Smooth muscle cell (in vitro differentiated cells): ENCODE measurements at regions not wholly inside any gene's neighbourhood (a gene's known extent, or its start where the extent isn't known, plus 50 kb on each side); places are given as distances from the start of the nearest gene placed in this dataset.

Experiments used
- DNase-seq: peaks from one replicate; lab custom pipeline; 2025; ENCODE audit not compliant: unreplicated experiment; lab: John Stamatoyannopoulos, UW
- H2AFZ ChIP-seq: fragments of 200-600 bp; sonication (generic); 2 replicates; pipeline ENCODE4 v1.6.0; 2016; ENCODE audit warnings: antibody characterized with exemption, low read depth, mild to moderate bottlenecking
- H3F3A ChIP-seq: fragments of 200-600 bp; sonication (generic); 2 replicates; pipeline ENCODE4 v1.6.0; 2017; ENCODE audit warnings: antibody characterized with exemption, low read depth
- H3K27ac ChIP-seq: fragments of 200-600 bp; sonication (generic); 2 replicates; pipeline ENCODE4 v1.5.1; 2016; ENCODE audit warnings: low read depth, mild to moderate bottlenecking
- H3K27me3 ChIP-seq: fragments of 200-600 bp; sonication (generic); 2 replicates; pipeline ENCODE4 v1.6.1; 2016; ENCODE audit warnings: low read depth, mild to moderate bottlenecking
- H3K36me3 ChIP-seq: fragments of 200-600 bp; sonication (generic); 2 replicates; pipeline ENCODE4 v1.5.1; 2016; ENCODE audit warnings: low read depth
- H3K4me1 ChIP-seq: fragments of 200-600 bp; sonication (generic); 2 replicates; pipeline ENCODE4 v1.5.1; 2016; ENCODE audit warnings: low read depth
- H3K4me2 ChIP-seq: fragments of 200-600 bp; sonication (generic); 2 replicates; pipeline ENCODE4 v1.6.0; 2016; ENCODE audit warnings: mild to moderate bottlenecking
- H3K4me3 ChIP-seq: fragments of 200-600 bp; sonication (generic); 2 replicates; pipeline ENCODE4 v1.5.1; 2016; ENCODE audit warnings: mild to moderate bottlenecking
- H3K79me2 ChIP-seq: fragments of 200-600 bp; sonication (generic); 2 replicates; pipeline ENCODE4 v1.6.0; 2016; ENCODE audit warnings: low read depth, mild to moderate bottlenecking
- H3K9ac ChIP-seq: fragments of 200-600 bp; sonication (generic); 2 replicates; pipeline ENCODE4 v1.6.0; 2016; ENCODE audit warnings: low read depth
- H3K9me3 ChIP-seq: fragments of 200-600 bp; sonication (generic); replicated peaks from 2 replicates; pipeline ENCODE4 v1.5.1; 2016; ENCODE audit warnings: low read depth
- H4K20me1 ChIP-seq: fragments of 200-600 bp; sonication (generic); 2 replicates; pipeline ENCODE4 v1.6.0; 2016; ENCODE audit warnings: low read depth
- WGBS: methylation state at CpG from one replicate; pipeline ENCODE4 v1.1.7; 2016; ENCODE audit warnings: low lambda C conversion rate; 5-methylcytosine and 5-hydroxymethylcytosine counted together
- TF ChIP-seq, protein P1 (sequence below): fragments of 200-600 bp; sonication (generic); IDR thresholded peaks from 2 replicates; pipeline ENCODE4 v1.5.1; 2017; ENCODE audit warnings: borderline replicate concordance, mild to moderate bottlenecking, antibody characterized with exemption; ENCODE audit not compliant: insufficient read depth, poor library complexity, severe bottlenecking

DNA sequence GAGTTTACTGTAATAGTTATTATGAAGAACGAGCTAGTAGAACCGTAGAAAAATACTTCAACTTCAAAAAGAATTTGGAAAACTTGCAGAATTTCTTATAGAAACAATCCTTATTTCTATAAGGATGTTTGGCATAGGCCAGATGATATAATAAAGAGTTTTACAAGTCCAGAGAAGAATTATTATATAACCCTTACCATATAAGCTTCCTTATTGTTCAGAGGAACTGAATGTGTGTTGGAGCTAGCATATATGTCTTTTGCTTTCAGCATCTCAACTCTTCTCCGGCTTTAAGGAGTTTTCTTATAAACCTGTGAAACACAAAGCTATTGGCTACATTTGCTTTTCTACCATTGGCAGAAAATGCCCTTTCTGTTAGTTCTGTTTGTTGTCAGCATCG, 178.0 kb upstream of the E2F7 start:
- TF ChIP-seq, protein P1, sequence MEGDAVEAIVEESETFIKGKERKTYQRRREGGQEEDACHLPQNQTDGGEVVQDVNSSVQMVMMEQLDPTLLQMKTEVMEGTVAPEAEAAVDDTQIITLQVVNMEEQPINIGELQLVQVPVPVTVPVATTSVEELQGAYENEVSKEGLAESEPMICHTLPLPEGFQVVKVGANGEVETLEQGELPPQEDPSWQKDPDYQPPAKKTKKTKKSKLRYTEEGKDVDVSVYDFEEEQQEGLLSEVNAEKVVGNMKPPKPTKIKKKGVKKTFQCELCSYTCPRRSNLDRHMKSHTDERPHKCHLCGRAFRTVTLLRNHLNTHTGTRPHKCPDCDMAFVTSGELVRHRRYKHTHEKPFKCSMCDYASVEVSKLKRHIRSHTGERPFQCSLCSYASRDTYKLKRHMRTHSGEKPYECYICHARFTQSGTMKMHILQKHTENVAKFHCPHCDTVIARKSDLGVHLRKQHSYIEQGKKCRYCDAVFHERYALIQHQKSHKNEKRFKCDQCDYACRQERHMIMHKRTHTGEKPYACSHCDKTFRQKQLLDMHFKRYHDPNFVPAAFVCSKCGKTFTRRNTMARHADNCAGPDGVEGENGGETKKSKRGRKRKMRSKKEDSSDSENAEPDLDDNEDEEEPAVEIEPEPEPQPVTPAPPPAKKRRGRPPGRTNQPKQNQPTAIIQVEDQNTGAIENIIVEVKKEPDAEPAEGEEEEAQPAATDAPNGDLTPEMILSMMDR, result no peak
- Histone ChIP-seq H3K27me3 (no peaks in the 10 kb centered on the region), H3K4me2 (no peak overlapping the region), H3K9me3 (no peaks in the 10 kb centered on the region), H3K4me1 (no peaks in the 10 kb centered on the region), H2AFZ (no peak overlapping the region), H3K79me2 (no peaks in the 10 kb centered on the region), H4K20me1 (no peaks in the 10 kb centered on the region), H3K9ac (no peak overlapping the region), H3K36me3 (no peaks in the 10 kb centered on the region), H3K27ac (no peak overlapping the region), H3F3A (no peaks in the 10 kb centered on the region), H3K4me3 (no peak overlapping the region)
- WGBS, result 90% methylated on average over 4 of the region's 4 CpGs
- DNase-seq, result no peak

DNA sequence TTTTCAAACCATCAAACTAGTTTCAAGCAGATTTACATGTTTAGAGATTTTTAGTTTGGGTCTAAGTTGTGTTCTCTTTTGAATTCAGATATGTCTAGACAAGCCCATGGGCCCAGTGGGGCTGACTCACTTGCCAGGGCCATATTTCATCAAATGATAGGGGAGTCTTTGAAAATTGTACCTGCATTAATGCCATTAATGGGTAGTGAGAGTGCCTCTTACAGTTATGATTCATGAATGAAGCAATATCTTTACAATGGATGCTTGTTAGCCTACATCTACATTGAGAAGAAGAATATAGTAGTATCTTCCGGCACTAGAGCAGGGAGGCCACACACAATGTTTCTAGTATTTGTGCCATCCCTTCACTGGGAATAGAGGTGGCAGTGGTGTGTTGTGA, 174.2 kb upstream of the E2F7 start:
- Histone ChIP-seq H3K4me2 (no peak overlapping the region), H3K79me2 (no peaks in the 10 kb centered on the region), H3K27me3 (no peaks in the 10 kb centered on the region), H3K9ac (peak overlapping the region; percentile 18), H3F3A (no peaks in the 10 kb centered on the region), H2AFZ (no peak overlapping the region), H3K27ac (peak overlapping the region; percentile 80), H3K9me3 (no peaks in the 10 kb centered on the region), H3K4me1 (no peaks in the 10 kb centered on the region), H4K20me1 (no peaks in the 10 kb centered on the region), H3K4me3 (no peak overlapping the region), H3K36me3 (no peaks in the 10 kb centered on the region)
- DNase-seq, result no peak
- 86% methylated on average over 1 of the region's 1 CpG for WGBS
- TF ChIP-seq, protein P1, result no peak

DNA sequence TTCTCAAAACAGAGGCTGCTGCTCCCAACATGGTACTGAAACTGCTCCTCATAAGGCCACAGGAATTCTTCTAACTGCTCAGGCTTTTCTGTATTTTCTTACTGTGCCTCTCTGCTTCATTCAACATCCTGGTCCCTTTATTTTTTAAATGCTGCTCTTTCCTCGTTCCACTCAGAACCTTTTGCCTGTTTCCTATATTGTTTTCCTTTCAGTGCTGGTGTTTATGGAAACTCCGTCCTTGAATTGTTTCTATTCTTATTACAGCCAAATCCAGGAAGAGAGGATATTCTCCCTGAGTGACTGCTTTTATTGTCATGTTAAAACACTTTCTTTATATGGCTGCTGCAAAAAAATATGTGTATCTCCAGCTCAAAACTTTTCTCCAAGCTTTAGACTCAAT, 173.0 kb upstream of the E2F7 start:
- TF ChIP-seq, protein P1, result no peak
- no peak for DNase-seq
- Histone ChIP-seq H3F3A (no peaks in the 10 kb centered on the region), H2AFZ (no peak overlapping the region), H3K9ac (no peak overlapping the region), H3K27me3 (no peaks in the 10 kb centered on the region), H3K27ac (peak overlapping the region; percentile 80), H3K9me3 (no peaks in the 10 kb centered on the region), H3K79me2 (no peaks in the 10 kb centered on the region), H3K4me3 (no peak overlapping the region), H4K20me1 (no peaks in the 10 kb centered on the region), H3K4me1 (no peaks in the 10 kb centered on the region), H3K36me3 (no peaks in the 10 kb centered on the region), H3K4me2 (no peak overlapping the region)
- 66% methylated on average over 2 of the region's 2 CpGs for WGBS

DNA sequence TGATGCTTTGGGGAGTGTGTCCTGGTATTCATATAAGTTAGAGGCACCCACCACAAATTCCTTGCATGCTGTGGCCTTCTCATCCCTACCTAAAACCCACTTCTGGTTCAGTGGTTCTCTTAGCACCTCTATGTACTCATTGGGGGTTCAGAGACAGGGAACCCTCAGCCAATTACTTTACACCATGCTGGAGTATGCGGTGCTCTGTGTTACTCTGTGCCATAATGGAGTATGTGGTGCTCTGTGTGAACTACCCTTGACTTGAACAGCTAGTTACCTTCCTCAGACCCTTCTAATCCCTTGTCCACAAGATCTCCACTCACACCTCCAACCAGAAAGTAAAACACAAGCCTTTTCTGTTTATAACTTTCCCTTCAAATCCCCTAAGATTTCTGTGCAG, 172.5 kb upstream of the E2F7 start:
- WGBS, result 100% methylated on average over 1 of the region's 1 CpG
- H3F3A ChIP-seq, result no peaks in the 10 kb centered on the region
- no peaks in the 10 kb centered on the region for H3K4me1 ChIP-seq
- TF ChIP-seq, protein P1, result no peak
- H3K27ac ChIP-seq, result no peak overlapping the region
- H3K4me3 ChIP-seq, result no peak overlapping the region
- H3K4me2 ChIP-seq, result no peak overlapping the region
- no peaks in the 10 kb centered on the region for H3K79me2 ChIP-seq
- no peak for DNase-seq
- no peaks in the 10 kb centered on the region for H3K36me3 ChIP-seq
- no peaks in the 10 kb centered on the region for H3K27me3 ChIP-seq
- H2AFZ ChIP-seq, result no peak overlapping the region
- H3K9ac ChIP-seq, result no peak overlapping the region
- no peaks in the 10 kb centered on the region for H3K9me3 ChIP-seq
- no peaks in the 10 kb centered on the region for H4K20me1 ChIP-seq
